PC-3 (cell line): ENCODE measurements at regions not wholly inside any gene's neighbourhood (a gene's known extent, or its start where the extent isn't known, plus 50 kb on each side); places are given as distances from the start of the nearest gene placed in this dataset.

Experiments
- EZH2 ChIP-seq: fragments of 300-600 bp; sonication (generic); IDR thresholded peaks from one replicate; pipeline ENCODE4 v1.6.1; 2017; ENCODE audit warnings: antibody characterized with exemption, mild to moderate bottlenecking, low read length; ENCODE audit not compliant: unreplicated experiment
- TF ChIP-seq, protein P1 (sequence below): fragments of 300-600 bp; sonication (generic); conservative IDR thresholded peaks from 2 replicates; pipeline ENCODE4 v1.5.1; 2017; ENCODE audit warnings: antibody characterized with exemption, low read depth, mild to moderate bottlenecking, low read length

DNA sequence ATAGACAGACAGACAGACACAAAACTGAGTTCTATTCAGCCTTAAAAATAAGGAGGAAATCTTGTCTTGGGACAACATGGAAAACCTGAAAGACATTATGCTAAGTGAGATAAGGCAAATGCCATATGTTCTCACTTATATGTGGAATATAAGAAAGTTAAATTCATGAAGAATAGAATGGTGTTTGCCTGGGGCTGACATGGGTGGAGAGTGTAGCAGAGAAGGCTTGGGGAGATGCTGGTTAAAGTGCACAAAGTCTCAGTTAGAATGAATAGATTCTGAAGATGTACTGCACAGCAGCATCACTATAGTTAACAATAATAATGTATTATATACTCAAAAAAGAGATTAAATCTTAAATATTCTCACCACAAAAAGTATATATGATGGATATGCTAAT is 355.5 kb downstream of the LRRIQ3 start:
- TF ChIP-seq, protein P1, sequence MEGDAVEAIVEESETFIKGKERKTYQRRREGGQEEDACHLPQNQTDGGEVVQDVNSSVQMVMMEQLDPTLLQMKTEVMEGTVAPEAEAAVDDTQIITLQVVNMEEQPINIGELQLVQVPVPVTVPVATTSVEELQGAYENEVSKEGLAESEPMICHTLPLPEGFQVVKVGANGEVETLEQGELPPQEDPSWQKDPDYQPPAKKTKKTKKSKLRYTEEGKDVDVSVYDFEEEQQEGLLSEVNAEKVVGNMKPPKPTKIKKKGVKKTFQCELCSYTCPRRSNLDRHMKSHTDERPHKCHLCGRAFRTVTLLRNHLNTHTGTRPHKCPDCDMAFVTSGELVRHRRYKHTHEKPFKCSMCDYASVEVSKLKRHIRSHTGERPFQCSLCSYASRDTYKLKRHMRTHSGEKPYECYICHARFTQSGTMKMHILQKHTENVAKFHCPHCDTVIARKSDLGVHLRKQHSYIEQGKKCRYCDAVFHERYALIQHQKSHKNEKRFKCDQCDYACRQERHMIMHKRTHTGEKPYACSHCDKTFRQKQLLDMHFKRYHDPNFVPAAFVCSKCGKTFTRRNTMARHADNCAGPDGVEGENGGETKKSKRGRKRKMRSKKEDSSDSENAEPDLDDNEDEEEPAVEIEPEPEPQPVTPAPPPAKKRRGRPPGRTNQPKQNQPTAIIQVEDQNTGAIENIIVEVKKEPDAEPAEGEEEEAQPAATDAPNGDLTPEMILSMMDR: no peak
- TF ChIP-seq EZH2: no peak
